GM18498 (cell line): ENCODE measurements at regions not wholly inside any gene's neighbourhood (a gene's known extent, or its start where the extent isn't known, plus 50 kb on each side); places are given as distances from the start of the nearest gene placed in this dataset.

Source experiments
- ATAC-seq: cut with Tn5 transposase; IDR thresholded peaks from one replicate; pipeline ENCODE4 v1.9.1; 2021; ENCODE audit warnings: mild to moderate bottlenecking, moderate library complexity; ENCODE audit not compliant: unreplicated experiment

GRCh38 chr12:126773491-126773890 is 1493.5 kb upstream of the TMEM132C start:
- no peak for ATAC-seq

- no peak for ATAC-seq
Observed at GRCh38 chr12:126776026-126776655, 1490.8 kb upstream of the TMEM132C start.

DNA sequence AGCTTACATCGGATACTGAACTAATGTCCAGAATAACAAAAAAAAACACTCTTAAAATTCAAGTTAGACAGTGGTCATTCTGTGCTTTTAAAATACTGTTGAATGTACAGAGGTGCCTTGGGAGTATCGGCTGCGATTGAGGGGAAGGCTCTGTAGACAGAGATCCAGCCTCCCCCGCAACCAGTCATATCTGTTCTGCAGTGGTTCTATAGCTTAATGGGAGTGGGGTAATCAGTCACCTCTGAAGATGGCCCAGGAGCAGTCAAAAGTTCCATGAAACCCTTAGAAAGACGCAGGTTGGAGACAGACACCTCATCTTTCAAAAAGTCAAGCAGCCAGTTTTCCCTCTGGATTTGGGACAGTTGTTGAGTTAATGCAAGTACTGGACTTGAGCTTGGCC is 1486.6 kb upstream of the TMEM132C start:
- ATAC-seq = no peak

DNA sequence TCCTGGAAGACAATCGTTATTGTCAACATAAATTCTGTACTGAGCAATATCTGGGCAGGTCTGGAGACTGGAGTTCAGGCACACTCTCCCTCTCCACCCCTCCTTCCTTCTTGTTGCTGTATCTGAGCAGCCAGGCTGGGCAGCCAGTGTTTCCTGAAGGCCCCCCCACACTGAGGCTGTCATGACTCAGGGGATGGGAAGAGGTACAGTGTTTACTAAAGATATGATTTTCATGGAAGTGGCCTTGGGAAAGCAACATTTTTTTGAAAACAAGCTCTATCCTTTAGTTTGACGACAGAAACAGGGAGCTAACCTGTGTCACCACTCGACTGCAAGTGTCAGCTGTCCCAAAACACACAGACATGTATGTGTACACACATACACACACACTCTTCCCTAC is 1485.4 kb upstream of the TMEM132C start:
- ATAC-seq = no peak

DNA sequence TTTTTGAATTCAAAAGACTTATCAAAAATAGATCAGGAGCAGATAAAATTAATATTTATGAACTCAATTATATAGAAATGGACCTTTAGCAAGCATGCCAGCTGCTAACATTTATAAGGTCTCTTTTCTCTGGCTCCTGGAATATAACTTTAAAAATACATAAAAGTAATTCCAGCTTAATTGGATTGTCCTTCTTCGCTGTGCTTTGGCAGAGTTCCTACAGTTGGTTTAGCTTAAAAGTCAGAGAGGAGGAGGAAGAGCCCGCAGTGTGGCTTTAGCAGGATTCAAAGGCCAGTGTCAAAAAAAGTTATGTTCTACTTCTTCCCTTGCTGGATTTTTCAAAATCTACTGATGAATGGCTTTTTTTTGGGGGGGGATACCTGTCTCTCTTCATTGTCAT is 1484.9 kb upstream of the TMEM132C start:
- ATAC-seq = no peak

DNA sequence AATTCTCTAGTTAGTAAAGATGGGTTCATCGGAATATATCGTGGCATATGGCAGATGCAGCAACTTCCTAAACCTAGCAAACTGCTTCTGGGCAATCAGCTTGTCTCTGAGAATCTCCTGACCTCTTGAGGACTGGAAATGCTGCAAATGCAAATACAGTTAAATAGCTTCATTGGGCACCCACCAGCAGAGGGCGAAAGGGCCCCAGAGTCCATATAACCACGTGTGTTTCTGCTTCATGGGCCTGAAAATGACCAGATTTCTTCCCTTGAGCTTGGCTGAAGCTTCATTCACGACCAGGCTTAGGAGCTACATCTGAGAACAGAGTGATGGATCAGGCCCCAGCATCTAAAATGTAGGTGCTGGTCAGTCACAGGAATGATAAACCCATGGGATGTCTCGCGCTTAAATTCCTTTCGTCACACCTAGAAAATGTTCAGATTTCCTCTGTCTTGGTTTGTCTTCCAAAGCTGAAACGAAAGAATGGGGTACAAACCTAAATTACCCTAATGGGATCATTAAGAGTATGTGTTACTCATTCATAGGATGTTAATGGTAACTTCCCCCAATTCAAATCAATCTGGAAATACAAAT is 1482.5 kb upstream of the TMEM132C start:
- ATAC-seq = no peak

- no peak for ATAC-seq
Observed at GRCh38 chr12:126789963-126790362, 1477.0 kb upstream of the TMEM132C start.

- no peak for ATAC-seq
Observed at GRCh38 chr12:126791122-126791521, 1475.8 kb upstream of the TMEM132C start.

DNA sequence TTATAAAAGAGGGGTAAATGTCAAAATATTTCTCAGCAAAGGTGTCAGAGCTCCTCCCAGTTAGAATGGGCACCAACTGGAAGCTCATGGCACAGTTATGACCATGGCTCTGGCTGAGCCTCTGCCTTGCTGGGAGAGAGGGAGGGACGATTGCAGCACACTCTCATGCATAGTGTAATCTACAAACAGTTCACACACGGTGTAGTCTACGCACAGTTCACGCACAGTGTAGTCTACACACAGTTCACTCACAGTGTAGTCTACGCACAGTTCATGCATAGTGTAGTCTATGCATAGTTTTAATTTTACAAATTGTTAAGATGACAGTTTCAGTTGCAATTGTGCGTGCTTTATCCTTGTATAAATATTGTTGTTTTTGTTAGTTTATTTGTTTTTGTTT is 1474.6 kb upstream of the TMEM132C start:
- no peak for ATAC-seq

- ATAC-seq = no peak
Observed at GRCh38 chr12:126797525-126797924, 1469.4 kb upstream of the TMEM132C start.

GRCh38 chr12:126798449-126798848 is 1468.5 kb upstream of the TMEM132C start:
- no peak for ATAC-seq

DNA sequence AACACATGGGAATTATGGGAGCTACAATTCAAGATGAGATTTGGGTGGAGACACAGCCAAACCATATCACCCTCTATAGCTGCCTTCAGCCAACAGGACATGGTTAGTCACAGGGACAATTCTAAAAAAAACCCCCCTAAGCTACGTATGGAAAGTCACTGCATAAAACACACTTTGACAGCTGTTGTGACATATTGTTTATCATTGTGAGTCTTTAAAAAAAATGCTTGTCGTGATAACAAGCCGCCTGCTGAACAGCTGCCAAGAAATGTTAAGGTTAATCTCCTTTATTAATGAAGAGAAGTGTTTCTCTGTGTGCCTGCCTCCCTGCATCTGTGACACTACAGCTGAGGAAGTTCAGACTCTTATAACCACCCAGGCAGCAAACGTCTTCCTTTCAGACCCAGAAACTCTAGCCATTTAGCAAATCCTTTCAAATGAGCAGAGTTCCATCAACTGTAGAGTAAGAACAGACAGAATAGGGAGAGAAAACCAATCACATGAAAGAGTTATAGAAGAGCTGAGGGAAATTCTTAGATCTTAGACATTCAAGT is 1459.6 kb upstream of the TMEM132C start:
- ATAC-seq = no peak

DNA sequence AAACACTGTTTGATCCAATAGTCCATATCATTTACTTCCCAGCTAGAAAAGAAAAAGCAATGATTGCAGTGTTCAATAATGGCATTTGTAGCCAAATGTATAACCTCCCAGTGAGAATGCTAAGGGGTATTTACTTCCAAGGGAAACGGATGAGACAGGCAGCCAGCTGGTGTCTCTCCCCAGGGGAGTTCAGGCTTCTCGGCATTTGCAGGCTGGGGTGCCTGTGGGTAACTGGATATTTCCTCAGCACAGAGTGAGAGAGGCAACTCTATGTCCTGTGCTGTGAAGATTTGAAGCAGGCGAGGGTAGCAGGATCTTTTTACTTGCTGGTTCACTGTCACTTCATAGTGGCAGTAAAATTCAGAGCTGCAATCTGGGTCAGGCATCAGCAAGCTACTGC is 1455.6 kb upstream of the TMEM132C start:
- ATAC-seq = no peak

GRCh38 chr12:126819554-126819953 is 1447.4 kb upstream of the TMEM132C start:
- ATAC-seq = no peak

DNA sequence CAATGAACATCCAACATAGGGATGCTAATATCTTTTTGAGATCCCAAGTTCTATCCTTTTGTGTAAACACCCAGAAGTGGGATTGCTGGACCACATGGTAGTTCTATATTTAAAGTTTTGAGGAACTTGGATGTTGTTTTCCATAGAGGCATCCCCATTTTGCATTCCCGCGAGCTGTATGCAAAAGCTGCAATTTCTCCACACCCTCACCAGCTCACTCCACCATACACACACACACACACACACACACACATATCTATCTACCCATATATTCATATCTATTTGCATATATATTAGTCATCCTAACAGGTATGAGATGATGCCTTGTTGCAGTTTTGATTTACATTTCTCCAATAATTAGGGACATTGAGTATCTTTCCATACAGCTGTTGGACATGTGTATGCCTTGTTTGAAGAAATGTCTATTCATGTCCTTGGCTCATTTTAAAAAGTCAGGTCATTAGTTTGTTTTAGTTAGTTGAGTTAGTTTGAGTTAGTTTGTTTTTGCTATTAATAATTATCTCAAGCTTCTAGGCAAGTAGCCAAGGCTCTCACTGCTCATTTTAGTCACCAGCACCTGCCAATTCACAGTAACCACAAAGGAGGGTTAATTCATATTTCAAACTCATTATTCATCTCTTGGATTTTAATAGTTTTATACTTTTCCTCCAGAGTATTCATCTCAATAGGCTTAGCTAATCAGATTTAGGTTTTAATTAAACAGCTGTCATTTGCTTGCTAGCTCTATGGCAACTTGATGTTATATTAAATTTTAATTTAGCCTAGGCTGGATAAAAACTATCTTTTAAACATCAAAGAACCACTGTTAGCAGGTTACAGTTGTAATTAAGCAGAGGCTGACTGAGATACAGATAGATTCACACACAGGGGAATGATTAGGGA is 1435.9 kb upstream of the TMEM132C start:
- ATAC-seq = no peak

DNA sequence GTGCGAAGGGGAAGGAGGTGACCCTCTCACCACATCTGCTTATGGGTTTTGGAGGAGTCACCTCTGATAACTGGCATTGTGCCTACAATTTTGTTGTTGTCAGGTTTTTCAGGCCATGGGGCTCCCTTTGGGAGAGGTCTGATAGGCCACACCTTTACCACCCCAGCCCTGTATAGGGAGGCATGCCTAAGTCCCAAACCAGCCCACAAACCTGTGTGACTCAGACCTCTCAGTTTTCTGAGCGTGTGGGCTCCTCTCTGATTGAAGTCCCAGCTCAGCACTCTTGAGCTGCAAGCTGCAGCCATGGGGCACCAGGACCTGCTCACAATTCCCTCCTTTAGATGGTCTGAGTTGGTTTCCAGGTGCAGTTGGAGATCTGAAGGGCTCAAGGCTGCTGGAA is 1429.3 kb upstream of the TMEM132C start:
- no peak for ATAC-seq

DNA sequence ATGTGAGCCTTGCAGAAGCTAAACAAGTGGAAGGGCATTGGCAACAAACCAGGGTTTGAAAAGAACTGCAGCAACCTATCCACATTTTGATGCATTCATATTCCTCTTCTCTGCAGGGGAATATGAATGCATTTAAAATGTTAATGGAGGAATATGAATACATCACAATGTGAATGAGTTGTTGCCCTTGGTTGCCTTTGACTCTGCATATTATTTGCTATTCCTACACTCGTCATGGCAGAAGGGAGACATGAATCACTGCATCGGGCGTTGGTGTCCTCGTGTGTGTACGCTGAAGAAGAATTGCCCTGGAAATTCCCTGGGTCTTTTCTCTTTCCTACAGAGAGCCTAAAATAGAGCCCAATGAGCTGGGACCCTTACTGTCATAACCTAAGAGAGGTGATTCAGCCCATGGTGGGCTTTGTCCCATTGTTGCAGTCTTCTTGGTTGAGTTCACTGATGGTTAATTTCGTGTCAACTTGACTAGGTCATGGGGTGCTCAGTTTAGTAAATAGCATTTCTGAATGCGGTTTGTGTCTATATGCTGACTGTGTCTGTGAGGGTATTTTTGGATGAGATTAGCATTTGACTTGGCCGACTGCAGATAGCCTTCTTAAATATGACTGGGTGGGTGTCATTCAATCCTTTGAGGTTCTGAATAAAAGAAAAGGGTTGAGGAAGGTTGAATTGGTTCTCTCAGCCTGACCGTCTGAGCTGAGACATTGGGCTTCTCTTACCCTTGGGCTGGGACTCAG is 1422.9 kb upstream of the TMEM132C start:
- no peak for ATAC-seq

DNA sequence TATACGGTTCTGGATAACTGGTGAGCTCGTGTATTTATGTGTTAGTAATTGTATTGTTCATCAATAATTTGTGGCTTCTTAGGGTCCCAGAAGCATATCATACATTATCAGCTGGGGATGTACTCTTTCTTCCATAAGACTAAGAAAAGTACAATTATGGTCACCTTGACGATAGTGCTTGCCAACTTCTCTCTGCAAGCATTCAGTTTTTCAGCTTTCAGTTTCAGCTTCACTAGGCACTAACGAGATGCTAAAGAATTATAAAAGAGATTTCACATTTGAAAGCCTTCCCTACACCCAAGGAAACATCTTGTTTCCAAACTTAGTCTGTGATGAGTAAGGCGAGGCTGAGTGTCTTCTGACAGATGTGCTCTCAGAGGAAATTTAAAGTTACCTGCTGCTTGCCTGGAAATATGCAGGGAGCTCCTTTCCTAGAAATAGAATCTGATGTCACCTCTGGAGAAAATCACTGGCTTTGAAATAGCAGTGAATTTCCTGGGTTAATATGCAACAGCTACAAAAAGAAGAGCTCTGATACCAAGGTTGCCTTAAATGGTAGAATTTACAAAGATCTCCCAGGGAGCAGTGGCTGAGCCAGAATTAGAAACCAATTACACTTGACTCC is 1419.9 kb upstream of the TMEM132C start:
- no peak for ATAC-seq

DNA sequence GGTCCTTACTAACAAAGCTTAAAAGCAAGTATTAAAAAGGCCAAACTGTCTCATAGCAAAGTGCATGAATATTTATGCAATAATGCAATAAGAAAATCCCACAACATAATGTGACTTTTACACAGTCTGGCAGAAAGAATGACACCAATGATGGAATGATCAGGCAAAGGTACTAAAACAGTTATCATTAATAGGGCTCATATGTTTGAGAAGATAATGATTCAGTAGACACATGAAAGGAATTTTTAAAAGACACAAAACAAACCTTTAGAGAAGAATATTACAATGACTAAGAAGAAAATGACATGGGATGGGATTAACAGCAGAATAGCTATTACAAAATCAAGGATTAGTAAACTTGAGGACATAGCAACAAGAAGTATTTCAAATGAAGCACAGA is 1411.2 kb upstream of the TMEM132C start:
- ATAC-seq = no peak

DNA sequence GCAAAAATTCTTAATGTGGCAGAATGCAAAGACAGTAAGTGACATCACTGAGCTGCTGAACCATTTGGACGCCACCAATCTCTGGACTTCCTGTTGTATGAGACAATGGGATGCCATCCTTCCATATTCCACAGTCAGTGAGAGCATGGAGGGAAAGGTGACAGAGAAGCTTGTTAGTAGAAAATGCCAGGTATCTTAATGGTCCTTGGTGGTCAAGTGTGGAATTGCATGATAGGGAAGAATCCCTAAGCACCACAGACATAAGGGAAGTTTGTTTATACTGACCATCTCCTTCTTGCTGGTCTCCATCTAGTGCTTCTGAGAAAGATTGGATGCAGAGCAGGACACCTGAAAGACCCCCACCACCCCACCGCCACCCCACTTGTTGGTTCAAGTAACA is 1410.0 kb upstream of the TMEM132C start:
- ATAC-seq = no peak

- no peak for ATAC-seq
Observed at GRCh38 chr12:126858560-126858959, 1408.4 kb upstream of the TMEM132C start.
